ENCODE measurements at regions not wholly inside any gene's neighbourhood (a gene's known extent, or its start where the extent isn't known, plus 50 kb on each side); places are given as distances from the start of the nearest gene placed in this dataset.

GRCh38 chr7:17239046-17239445 is 59.4 kb upstream of the AHR start:
- H2AK5ac ChIP-seq (ENCODE audit: low read depth, low read length), result no peak overlapping the region
- H3K9me3 ChIP-seq (ENCODE audit: insufficient read depth in 2 of 2, low read depth in 1 of 2, low read length in 1 of 2), result no peaks in the 10 kb centered on the region
- H3K9ac ChIP-seq (replicated peaks in 1 of 4; ENCODE audit: extremely low read depth in 1 of 4, low read depth in 3 of 4, low read length in 3 of 4), result no peak overlapping the region
- H3K23me2 ChIP-seq (ENCODE audit: low read depth, low read length), result no peaks in the 10 kb centered on the region
- no peak overlapping the region for H2BK15ac ChIP-seq (ENCODE audit: low read length)
- ChIA-PET CTCF (ENCODE audit: partially characterized antibody) (no interaction called here), POLR2A (ENCODE audit: partially characterized antibody) (no interaction called here)
- no peak overlapping the region for H3K4ac ChIP-seq (replicated peaks; ENCODE audit: insufficient read length, low read depth, low read length)
- no peak overlapping the region for H3K14ac ChIP-seq (ENCODE audit: insufficient read length)
- H4K8ac ChIP-seq (ENCODE audit: extremely low read depth, insufficient read depth, low read length), result no peak overlapping the region
- no peak overlapping the region for H3K4me2 ChIP-seq (ENCODE audit: insufficient read depth in 1 of 2, low read depth in 2 of 2, low read length in 2 of 2)
- H2BK12ac ChIP-seq (ENCODE audit: low read depth, low read length), result no peak overlapping the region
- no peak overlapping the region for H3K18ac ChIP-seq (ENCODE audit: extremely low read depth, low read length)
- H2BK120ac ChIP-seq (replicated peaks; ENCODE audit: low read depth, low read length), result no peak overlapping the region
- H3K4me1 ChIP-seq (replicated peaks in 1 of 4; ENCODE audit: control insufficient read depth in 3 of 4, insufficient read depth in 4 of 4, low read length in 3 of 4), result no peaks in the 10 kb centered on the region
- no peak overlapping the region for H4K91ac ChIP-seq (replicated peaks; ENCODE audit: insufficient read length, low read length)
- H3K23ac ChIP-seq (ENCODE audit: insufficient read length), result no peak overlapping the region
- H3K4me3 ChIP-seq (ENCODE audit: extremely low read depth in 1 of 4, insufficient read depth in 2 of 4, low read depth in 3 of 4, low read length in 4 of 4), result no peak overlapping the region
- H2AFZ ChIP-seq (ENCODE audit: low read length), result no peak overlapping the region
- H3K79me1 ChIP-seq (ENCODE audit: low read depth, low read length), result no peaks in the 10 kb centered on the region
- H2BK20ac ChIP-seq (ENCODE audit: low read length), result no peak overlapping the region
- no peaks in the 10 kb centered on the region for H3K36me3 ChIP-seq (ENCODE audit: control insufficient read depth in 2 of 4, insufficient read depth in 4 of 4, low read length in 3 of 4)
- FAIRE-seq (no peak), DNase-seq (ENCODE audit: low read depth in 1 of 2, low spot score in 2 of 2) (no peak)
- 88% methylated on average over 1 of the region's 1 CpG; no CpG with 5 or more reads in 1 of the 2 experiments for WGBS, 2 experiments (ENCODE audit: extremely low coverage in 1 of 2, insufficient coverage in 1 of 2, insufficient read length in 1 of 2, insufficient replicate concordance in 2 of 2, low coverage in 1 of 2, low lambda C conversion rate in 2 of 2, missing lambda C conversion rate in 1 of 2)
- no peak overlapping the region for H3K27ac ChIP-seq (ENCODE audit: low read depth, low read length)
- H2BK5ac ChIP-seq (ENCODE audit: low read depth, low read length), result no peak overlapping the region
- H4K20me1 ChIP-seq (replicated peaks in 1 of 2; ENCODE audit: control insufficient read depth in 1 of 2, insufficient read depth in 2 of 2, low read length in 2 of 2), result no peaks in the 10 kb centered on the region
- H3K27me3 ChIP-seq (replicated peaks in 1 of 4; ENCODE audit: control insufficient read depth in 3 of 4, extremely low read depth in 1 of 4, insufficient read depth in 3 of 4, low read length in 3 of 4), result no peaks in the 10 kb centered on the region
- no peaks in the 10 kb centered on the region for H3K79me2 ChIP-seq (ENCODE audit: control insufficient read depth in 1 of 2, insufficient read depth in 2 of 2, low read length in 2 of 2)
- no peak overlapping the region for H4K5ac ChIP-seq (ENCODE audit: insufficient read length, low read depth, low read length)
- H3K56ac ChIP-seq (replicated peaks; ENCODE audit: insufficient read length, low read depth, low read length), result no peak overlapping the region
- no peak for TF ChIP-seq PHF8 (conservative IDR thresholded peaks at IDR 0.05; ENCODE audit: low read depth, low read length)
- no peak for TF ChIP-seq RAD21 (IDR thresholded peaks at IDR 0.05 in 1 of 2, conservative IDR thresholded peaks at IDR 0.05 in 1 of 2; ENCODE audit: low read depth in 2 of 2, low read length in 2 of 2)
- TF ChIP-seq CBX8 (IDR thresholded peaks at IDR 0.05; ENCODE audit: borderline replicate concordance, low read depth, low read length), result no peak
- TF ChIP-seq BRCA1 (IDR thresholded peaks at IDR 0.05; ENCODE audit: low read depth, low read length), result no peak
- no peak for TF ChIP-seq USF2 (IDR thresholded peaks at IDR 0.05; ENCODE audit: low read length)
- TF ChIP-seq SP4 (IDR thresholded peaks at IDR 0.05; ENCODE audit: low read length), result no peak
- TF ChIP-seq HDAC6 (IDR thresholded peaks at IDR 0.05; ENCODE audit: low read depth, low read length), result no peak
- no peak for TF ChIP-seq TEAD4 (IDR thresholded peaks at IDR 0.05; ENCODE audit: low read depth, low read length)
- no peak for TF ChIP-seq TAF7 (optimal IDR thresholded peaks at IDR 0.05; ENCODE audit: borderline replicate concordance, low read depth, low read length)
- TF ChIP-seq MAX (IDR thresholded peaks at IDR 0.05), result no peak
- TF ChIP-seq RFX5 (IDR thresholded peaks at IDR 0.05; ENCODE audit: borderline replicate concordance, low read depth, low read length), result no peak
- TF ChIP-seq GABPA (IDR thresholded peaks at IDR 0.05; ENCODE audit: borderline replicate concordance, insufficient read depth, low read length), result no peak
- no peak for TF ChIP-seq EP300 (IDR thresholded peaks at IDR 0.05; ENCODE audit: borderline replicate concordance in 1 of 2, low read depth in 2 of 2, low read length in 2 of 2)
- no peak for TF ChIP-seq CHD2 (IDR thresholded peaks at IDR 0.05; ENCODE audit: low read length)
